ENCODE measurements at regions not wholly inside any gene's neighbourhood (a gene's known extent, or its start where the extent isn't known, plus 50 kb on each side); places are given as distances from the start of the nearest gene placed in this dataset.

- no peak for TF ChIP-seq CTCF (conservative IDR thresholded peaks at IDR 0.05; ENCODE audit: low read depth in 2 of 2)
- TF ChIP-seq STAT1 (IDR thresholded peaks at IDR 0.05; ENCODE audit: unreplicated experiment) = no peak
- TF ChIP-seq NANOG (IDR thresholded peaks at IDR 0.05; ENCODE audit: borderline replicate concordance) = no peak
- no peak for TF ChIP-seq JUNB (IDR thresholded peaks at IDR 0.05; ENCODE audit: unreplicated experiment)
- no peak for TF ChIP-seq ZNF114 (CRISPR knock-in tag; IDR thresholded peaks at IDR 0.05)
These were observed 313.3 kb downstream of the FGFR2 start (continued) for GRCh38 chr10:121284936-121285335.

- H3K9me2 ChIP-seq (ENCODE audit: insufficient read depth) = peaks cover 16% of the 10 kb centered on the region
- Mint-ChIP-seq H3K4me3 (no peak overlapping the region), H3K36me3 (ENCODE audit: low read depth) (no peaks in the 10 kb centered on the region), H3K4me1 (peaks cover 51% of the 10 kb centered on the region), H3K9me3 (peaks cover 3% of the 10 kb centered on the region; the same call in 1 of the 3 replicates), H3K27ac (no peak overlapping the region), H3K27me3 (ENCODE audit: insufficient read depth, low read depth, poor library complexity) (no peaks in the 10 kb centered on the region)
- H3K4me3 ChIP-seq = no peak overlapping the region
- H3K79me2 ChIP-seq (replicated peaks; ENCODE audit: insufficient read depth) = no peaks in the 10 kb centered on the region
- H3K4me2 ChIP-seq = no peak overlapping the region
- H3K36me3 ChIP-seq (ENCODE audit: insufficient read depth) = no peaks in the 10 kb centered on the region
- no peak overlapping the region for H3K27ac ChIP-seq (ENCODE audit: low read depth)
- H2AFZ ChIP-seq = peak overlapping the region; percentile 73; the same call in 1 of the 2 replicates
- H3K27me3 ChIP-seq (ENCODE audit: insufficient read depth) = no peaks in the 10 kb centered on the region
- DNase-seq (ENCODE audit: low spot score) = no peak
- no peaks in the 10 kb centered on the region for H4K20me1 ChIP-seq (replicated peaks; ENCODE audit: insufficient read depth)
- H3K4me1 ChIP-seq (ENCODE audit: insufficient read depth) = peaks cover 35% of the 10 kb centered on the region
- H3F3A ChIP-seq (replicated peaks; ENCODE audit: low read depth) = no peaks in the 10 kb centered on the region
- no peak for ATAC-seq
- TF ChIP-seq NANOG (IDR thresholded peaks at IDR 0.05; ENCODE audit: borderline replicate concordance) (no peak), EZH2phosphoT487 (IDR thresholded peaks at IDR 0.05; ENCODE audit: unreplicated experiment) (no peak), EZH2 (IDR thresholded peaks at IDR 0.05; ENCODE audit: low read depth, unreplicated experiment) (no peak), ZNF331 (CRISPR knock-in tag; IDR thresholded peaks at IDR 0.05; ENCODE audit: low read depth) (no peak), STAT1 (IDR thresholded peaks at IDR 0.05; ENCODE audit: unreplicated experiment) (no peak), ZNF462 (CRISPR knock-in tag; IDR thresholded peaks at IDR 0.05) (no peak), CREB1 (CRISPR knock-in tag; IDR thresholded peaks at IDR 0.05; ENCODE audit: low read depth) (no peak), JUNB (IDR thresholded peaks at IDR 0.05; ENCODE audit: unreplicated experiment) (no peak), ETS1 (IDR thresholded peaks at IDR 0.05) (no peak), REST (IDR thresholded peaks at IDR 0.05; ENCODE audit: unreplicated experiment) (no peak)
These were observed 312.6 kb downstream of the FGFR2 start for GRCh38 chr10:121285406-121286196.

Data from GM23338 (cell line).